Activated T-helper 17 cell treated with anti-CD3 and anti-CD28 coated beads, Interleukin-2, amount 50 U/mL, for 72 hours (primary cell): ENCODE measurements at regions not wholly inside any gene's neighbourhood (a gene's known extent, or its start where the extent isn't known, plus 50 kb on each side); places are given as distances from the start of the nearest gene placed in this dataset.
"Not testable (repeated sequence)": the region's sequence is repeated elsewhere in the genome, so short reads cannot be mapped to it uniquely, and the experiment has no call there.

Experiments
- ATAC-seq: fragments of 150-1000 bp; cut with Tn5 transposase; replicated peaks from 2 replicates; pipeline ENCODE4 v1.10.0; 2021; ENCODE audit warnings: mild to moderate bottlenecking, moderate library complexity
- H3K27ac Mint-ChIP-seq: one replicate; pipeline ENCODE4 v1.8.0; 2022; ENCODE audit warnings: mixed read lengths
- H3K27me3 Mint-ChIP-seq: one replicate; pipeline ENCODE4 v1.8.0; 2022; ENCODE audit warnings: mixed read lengths
- H3K36me3 Mint-ChIP-seq: one replicate; pipeline ENCODE4 v1.8.0; 2022; ENCODE audit warnings: low read depth, mild to moderate bottlenecking, mixed read lengths
- H3K4me1 Mint-ChIP-seq: one replicate; pipeline ENCODE4 v1.8.0; 2022; ENCODE audit warnings: mixed read lengths
- H3K4me3 Mint-ChIP-seq: one replicate; pipeline ENCODE4 v1.8.0; 2022; ENCODE audit warnings: mild to moderate bottlenecking, mixed read lengths
- H3K9me3 Mint-ChIP-seq: one replicate; pipeline ENCODE4 v1.8.0; 2022; ENCODE audit warnings: mixed read lengths

DNA sequence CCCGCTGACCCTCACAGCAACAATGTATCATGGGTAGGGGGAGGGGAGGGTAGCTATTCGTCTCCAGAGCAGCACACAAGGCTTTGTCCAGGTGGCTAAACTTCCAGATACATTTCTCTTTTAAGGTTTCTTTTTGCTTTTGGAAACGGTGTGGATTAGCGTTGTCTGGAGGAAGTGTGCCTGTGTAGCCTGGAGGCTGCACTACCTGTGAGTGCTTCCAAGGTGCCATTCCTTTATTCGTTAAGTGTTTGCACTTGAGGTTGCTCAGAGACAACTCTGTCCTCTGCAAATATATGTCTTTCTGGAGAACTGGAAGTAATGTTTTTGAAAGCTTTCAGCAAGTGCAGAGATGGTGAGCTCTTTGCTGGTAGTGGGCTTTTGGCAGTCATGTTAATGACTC is 53.1 kb downstream of the HSFY1 start:
- not testable (repeated sequence) for ATAC-seq, H3K27me3 Mint-ChIP-seq, H3K36me3 Mint-ChIP-seq, H3K4me1 Mint-ChIP-seq, H3K4me3 Mint-ChIP-seq, H3K27ac Mint-ChIP-seq, H3K9me3 Mint-ChIP-seq

DNA sequence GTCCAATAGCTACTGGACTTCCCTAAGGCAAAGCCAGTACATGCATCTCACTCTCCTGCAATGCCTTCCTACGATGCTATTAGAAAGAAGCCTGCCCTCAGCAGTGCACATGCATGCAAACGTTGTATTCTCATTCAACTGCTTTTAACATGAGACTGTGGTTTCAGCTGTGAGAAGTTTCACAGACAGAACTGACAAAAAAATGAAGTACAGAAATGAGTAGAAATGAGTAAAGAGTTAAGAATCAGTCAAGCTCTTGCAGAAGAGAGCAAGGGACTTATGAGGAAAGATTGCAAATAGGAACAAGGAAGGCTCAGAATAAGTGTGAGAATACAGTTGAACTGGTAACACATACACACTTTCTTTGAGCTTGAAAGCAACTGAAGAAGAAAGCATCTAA is 54.8 kb downstream of the HSFY1 start:
- not testable (repeated sequence) for H3K27ac Mint-ChIP-seq, H3K4me3 Mint-ChIP-seq

DNA sequence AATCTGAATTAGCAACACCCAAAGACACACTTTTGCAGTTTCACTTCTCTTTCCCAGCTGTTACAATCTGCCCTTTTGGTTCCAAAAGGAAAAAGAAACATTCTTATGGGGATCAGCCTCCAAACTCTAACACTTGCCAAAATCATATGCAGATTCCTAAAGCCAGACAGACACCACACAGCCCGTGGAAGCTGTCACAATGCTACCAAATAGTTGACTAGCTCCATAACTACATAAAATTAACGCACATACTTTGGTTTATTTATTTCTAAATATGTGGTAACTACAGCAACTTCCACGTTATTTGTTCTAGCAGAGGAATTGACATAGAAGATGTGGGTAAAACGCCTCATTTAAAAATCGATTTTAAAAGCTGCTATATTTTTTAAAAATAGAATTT is 59.7 kb downstream of the HSFY1 start:
- H3K4me1 Mint-ChIP-seq, ATAC-seq, H3K4me3 Mint-ChIP-seq, H3K27me3 Mint-ChIP-seq, H3K27ac Mint-ChIP-seq, H3K36me3 Mint-ChIP-seq, H3K9me3 Mint-ChIP-seq: not testable (repeated sequence)

More for the DNA sequence above, 54.8 kb downstream of the HSFY1 start:
- H3K36me3 Mint-ChIP-seq, H3K4me1 Mint-ChIP-seq, H3K27me3 Mint-ChIP-seq, H3K9me3 Mint-ChIP-seq: not testable (repeated sequence)
- peak; percentile 31 for ATAC-seq

DNA sequence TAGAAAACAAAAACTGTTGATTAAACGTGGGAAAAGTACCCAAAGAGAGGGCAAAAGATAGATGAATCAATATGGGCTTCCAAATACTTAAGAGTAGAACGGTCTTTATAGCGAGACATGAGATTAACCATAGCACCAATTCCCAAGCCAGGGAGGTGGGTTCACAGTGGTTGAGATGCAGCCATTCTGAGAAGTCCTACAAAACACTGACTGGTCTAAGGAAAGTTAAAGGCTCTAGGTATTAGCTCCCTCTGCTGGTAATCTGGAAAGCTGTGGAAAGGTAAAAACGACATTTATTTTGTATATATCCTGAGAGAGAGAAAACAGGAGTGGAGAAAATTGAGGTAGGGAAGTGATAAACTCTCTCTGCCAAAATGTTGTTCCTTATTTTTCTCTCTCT is 61.7 kb downstream of the HSFY1 start:
- not testable (repeated sequence) for H3K27me3 Mint-ChIP-seq, H3K4me1 Mint-ChIP-seq, H3K27ac Mint-ChIP-seq, ATAC-seq, H3K36me3 Mint-ChIP-seq, H3K4me3 Mint-ChIP-seq, H3K9me3 Mint-ChIP-seq

DNA sequence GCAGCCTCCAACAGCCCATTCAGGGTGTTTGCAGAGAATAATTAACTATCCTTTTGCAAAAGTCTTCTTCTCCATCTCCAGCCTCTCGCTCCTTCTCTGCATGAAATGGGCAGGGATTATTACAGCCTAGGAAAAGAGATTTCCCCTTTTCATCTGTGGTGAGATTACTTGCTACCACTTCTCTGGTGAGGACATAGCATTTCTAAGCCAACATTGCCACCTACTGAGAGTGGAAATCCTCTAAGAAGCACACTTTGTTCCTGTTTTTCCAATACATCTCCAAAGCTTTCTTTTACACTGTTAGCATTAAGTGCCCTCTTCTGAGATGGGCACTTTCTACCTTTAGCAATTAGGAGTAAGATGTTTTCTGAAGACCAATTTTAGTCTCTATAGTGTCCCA is 69.3 kb downstream of the HSFY1 start:
- ATAC-seq, H3K27ac Mint-ChIP-seq, H3K4me1 Mint-ChIP-seq, H3K36me3 Mint-ChIP-seq, H3K27me3 Mint-ChIP-seq, H3K9me3 Mint-ChIP-seq, H3K4me3 Mint-ChIP-seq: not testable (repeated sequence)

DNA sequence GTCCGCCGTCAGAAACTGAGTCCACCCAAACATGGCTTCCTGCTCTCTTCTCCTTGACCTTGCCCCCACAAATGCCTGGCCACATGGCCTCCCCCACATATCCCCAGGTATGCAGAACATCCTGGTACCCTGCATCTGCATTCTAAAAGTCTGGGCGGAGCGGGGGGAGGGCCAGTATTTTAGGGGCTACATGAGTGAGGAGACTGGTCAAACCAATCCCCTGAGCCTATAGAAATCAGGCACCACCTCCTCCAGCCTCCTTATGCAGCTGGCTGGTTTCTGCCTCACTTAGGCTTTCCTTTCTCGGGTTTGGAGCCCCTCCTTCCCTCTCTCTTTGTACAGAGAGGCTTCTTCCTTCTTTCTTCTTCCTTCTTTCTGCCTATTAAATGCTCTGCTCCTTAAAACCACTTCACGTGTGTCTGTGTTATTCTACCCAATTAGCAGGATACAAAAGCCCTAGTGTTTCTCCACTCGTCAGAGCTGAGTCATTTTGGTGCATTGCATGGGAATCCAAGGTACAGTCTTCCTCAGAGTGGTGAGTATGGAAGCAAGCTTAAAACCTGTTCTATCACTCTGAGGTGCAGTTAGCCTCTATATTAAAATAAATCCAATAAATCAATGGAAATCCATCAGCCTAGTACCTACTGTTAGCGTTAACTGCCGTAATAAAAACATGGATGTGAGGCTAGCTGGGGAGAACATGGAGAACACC is 83.4 kb downstream of the HSFY1 start:
- not testable (repeated sequence) for ATAC-seq, H3K4me1 Mint-ChIP-seq, H3K27ac Mint-ChIP-seq, H3K4me3 Mint-ChIP-seq, H3K27me3 Mint-ChIP-seq, H3K36me3 Mint-ChIP-seq, H3K9me3 Mint-ChIP-seq

DNA sequence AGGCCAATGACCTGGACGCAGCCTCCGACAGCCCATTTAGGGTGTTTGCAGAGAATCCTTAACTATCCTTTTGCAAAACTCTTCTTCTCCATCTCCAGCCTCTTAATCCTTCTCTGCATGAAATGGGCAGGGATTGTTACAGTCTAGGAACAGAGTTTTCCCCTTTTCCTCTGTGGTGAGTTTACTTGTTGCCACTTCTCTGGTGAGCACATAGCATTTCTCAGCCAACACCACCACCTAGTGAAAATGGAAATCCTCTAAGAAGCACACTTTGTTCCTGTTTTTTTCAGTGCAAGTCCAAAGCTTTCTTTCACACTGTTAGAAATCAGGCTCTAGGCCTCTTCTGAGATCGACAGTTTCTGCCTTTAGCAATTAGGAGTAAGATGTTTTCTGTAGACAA is 84.1 kb downstream of the HSFY1 start:
- H3K27me3 Mint-ChIP-seq, H3K9me3 Mint-ChIP-seq, ATAC-seq, H3K27ac Mint-ChIP-seq, H3K4me1 Mint-ChIP-seq, H3K36me3 Mint-ChIP-seq, H3K4me3 Mint-ChIP-seq: not testable (repeated sequence)

DNA sequence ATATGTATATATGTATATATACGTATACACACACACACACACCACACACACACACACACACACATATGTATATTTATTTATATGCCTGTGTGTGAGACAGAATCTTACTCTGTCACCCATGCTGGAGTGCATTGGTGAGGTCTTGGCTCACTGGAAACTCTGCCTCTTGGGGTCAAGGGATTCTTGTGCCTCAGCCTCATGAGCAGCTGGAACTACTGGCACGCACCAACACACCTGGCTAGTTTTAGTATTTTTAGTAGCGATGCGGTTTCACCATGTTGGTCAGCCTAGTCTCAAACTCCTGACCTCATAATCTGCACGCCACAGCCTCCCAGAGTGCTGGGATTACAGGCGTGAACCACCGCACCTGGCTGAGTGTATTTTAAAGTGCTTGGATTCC is 85.1 kb downstream of the HSFY1 start:
- not testable (repeated sequence) for H3K36me3 Mint-ChIP-seq, H3K27me3 Mint-ChIP-seq, ATAC-seq, H3K4me3 Mint-ChIP-seq, H3K9me3 Mint-ChIP-seq, H3K27ac Mint-ChIP-seq, H3K4me1 Mint-ChIP-seq

DNA sequence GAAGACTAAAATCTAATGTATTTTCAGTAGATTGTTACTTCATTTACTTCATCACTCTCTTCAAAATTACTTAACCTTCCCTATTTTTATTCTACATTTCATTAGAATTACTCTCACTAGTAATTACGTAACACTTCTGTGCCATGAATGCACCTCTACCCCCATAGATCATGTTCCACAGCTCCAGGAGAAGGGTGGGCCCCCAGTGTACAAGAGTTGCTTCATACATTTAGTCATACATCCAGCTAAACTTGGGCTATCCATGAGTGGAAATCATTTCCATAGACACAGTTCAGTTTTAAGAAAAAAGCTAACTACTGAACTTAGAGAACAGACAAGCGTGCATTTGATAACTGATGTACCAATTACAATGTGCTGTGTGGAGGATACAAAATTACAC is 104.2 kb downstream of the HSFY1 start:
- Mint-ChIP-seq H3K4me3 (no peak overlapping the region), H3K36me3 (no peaks in the 10 kb centered on the region), H3K9me3 (no peaks in the 10 kb centered on the region), H3K27ac (no peak overlapping the region), H3K27me3 (no peaks in the 10 kb centered on the region), H3K4me1 (no peaks in the 10 kb centered on the region)
- ATAC-seq, result no peak

DNA sequence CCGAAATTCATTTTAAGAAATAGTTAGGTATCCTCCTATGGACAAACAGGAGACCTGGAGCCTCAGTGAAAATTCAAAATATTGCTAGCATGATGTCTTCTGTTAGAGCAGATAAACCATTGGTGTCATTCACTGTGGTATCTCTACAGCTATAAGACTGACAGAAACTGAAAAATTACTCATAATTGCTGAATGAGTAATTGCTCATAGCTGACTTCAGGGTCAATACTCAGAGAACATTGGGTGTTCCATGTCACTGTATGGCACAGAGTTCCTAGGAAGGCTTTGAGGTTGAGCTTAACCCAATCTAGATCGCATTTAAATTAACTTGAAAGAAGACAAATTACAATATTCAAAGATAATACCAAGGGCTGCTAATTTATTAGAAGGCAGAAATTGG is 109.0 kb downstream of the HSFY2 start:
- H3K9me3 Mint-ChIP-seq, result no peaks in the 10 kb centered on the region
- ATAC-seq, result peak; percentile 82
- H3K27me3 Mint-ChIP-seq, result peaks cover 3% of the 10 kb centered on the region
- H3K27ac Mint-ChIP-seq, result no peak overlapping the region
- H3K4me3 Mint-ChIP-seq, result no peak overlapping the region
- H3K36me3 Mint-ChIP-seq, result no peaks in the 10 kb centered on the region
- H3K4me1 Mint-ChIP-seq, result no peaks in the 10 kb centered on the region

DNA sequence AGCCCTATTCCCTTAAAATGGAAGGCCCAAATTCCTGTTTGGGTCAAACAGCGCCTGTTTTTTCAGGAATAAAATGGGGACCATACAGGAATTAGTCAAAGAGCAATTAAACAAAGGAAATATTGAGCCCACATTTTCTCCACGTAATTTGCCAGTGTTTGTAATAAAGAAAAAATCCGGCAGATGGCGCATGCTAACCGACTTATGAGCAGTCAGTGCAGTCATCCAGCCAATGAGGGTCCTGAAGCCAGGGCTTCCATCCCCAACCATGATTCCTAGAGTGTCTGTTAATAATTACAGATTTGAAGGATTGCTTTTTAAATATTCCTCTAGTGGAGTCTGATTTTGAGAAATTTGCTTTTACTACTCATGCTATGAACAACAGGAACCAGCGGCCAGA is 103.7 kb downstream of the HSFY2 start:
- no peaks in the 10 kb centered on the region for H3K4me1 Mint-ChIP-seq
- H3K9me3 Mint-ChIP-seq, result no peaks in the 10 kb centered on the region
- no peak for ATAC-seq
- no peaks in the 10 kb centered on the region for H3K36me3 Mint-ChIP-seq
- no peak overlapping the region for H3K27ac Mint-ChIP-seq
- no peak overlapping the region for H3K4me3 Mint-ChIP-seq
- no peaks in the 10 kb centered on the region for H3K27me3 Mint-ChIP-seq

DNA sequence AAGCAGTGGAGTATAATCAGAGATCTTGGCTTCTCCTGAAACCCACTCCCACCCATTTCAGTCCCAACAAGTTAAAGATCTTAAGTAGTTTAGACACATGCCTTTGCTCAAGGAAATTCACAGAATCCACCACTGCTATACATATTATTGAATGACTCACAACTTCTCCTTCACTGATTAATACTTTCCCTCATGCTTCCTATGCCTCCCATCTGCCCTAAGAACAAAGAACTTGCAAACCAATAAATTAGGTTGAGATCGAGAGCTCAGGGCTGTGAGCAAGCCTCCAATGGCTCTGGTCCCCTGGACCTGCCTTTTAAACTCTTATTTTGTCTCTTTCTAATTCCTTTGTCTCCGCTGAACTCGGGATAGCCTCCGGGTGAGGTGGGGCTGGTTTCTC is 101.6 kb downstream of the HSFY2 start:
- no peak for ATAC-seq
- no peak overlapping the region for H3K27ac Mint-ChIP-seq
- H3K27me3 Mint-ChIP-seq, result no peaks in the 10 kb centered on the region
- H3K9me3 Mint-ChIP-seq, result no peaks in the 10 kb centered on the region
- no peaks in the 10 kb centered on the region for H3K36me3 Mint-ChIP-seq
- no peak overlapping the region for H3K4me3 Mint-ChIP-seq
- no peaks in the 10 kb centered on the region for H3K4me1 Mint-ChIP-seq

DNA sequence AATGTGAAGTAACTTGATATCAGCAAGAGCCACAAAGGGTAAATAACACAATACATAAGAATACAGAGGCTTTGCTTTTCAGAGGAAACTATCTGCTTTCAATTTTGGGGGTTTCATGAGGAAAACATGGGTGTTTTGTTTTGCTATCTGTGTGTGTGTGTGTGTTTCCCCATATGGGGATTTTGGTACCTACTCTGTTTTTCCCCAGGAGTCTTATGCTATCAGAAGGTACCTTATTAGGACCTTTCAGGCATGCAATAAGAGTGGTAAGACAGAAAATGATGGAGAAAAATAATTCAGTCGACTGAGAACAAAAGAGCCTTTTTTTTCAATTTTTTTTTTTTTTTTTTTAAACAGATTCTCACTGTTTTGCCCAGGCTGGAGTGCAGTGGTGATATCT is 87.5 kb downstream of the HSFY2 start:
- not testable (repeated sequence) for ATAC-seq, H3K27me3 Mint-ChIP-seq, H3K4me1 Mint-ChIP-seq, H3K4me3 Mint-ChIP-seq, H3K36me3 Mint-ChIP-seq, H3K27ac Mint-ChIP-seq, H3K9me3 Mint-ChIP-seq

DNA sequence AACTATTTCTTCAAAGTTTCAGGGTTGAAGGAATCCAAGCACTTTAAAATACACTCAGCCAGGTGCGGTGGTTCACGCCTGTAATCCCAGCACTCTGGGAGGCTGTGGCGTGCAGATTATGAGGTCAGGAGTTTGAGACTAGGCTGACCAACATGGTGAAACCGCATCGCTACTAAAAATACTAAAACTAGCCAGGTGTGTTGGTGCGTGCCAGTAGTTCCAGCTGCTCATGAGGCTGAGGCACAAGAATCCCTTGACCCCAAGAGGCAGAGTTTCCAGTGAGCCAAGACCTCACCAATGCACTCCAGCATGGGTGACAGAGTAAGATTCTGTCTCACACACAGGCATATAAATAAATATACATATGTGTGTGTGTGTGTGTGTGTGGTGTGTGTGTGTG is 85.2 kb downstream of the HSFY2 start:
- ATAC-seq, H3K4me1 Mint-ChIP-seq, H3K4me3 Mint-ChIP-seq, H3K27me3 Mint-ChIP-seq, H3K27ac Mint-ChIP-seq, H3K9me3 Mint-ChIP-seq, H3K36me3 Mint-ChIP-seq: not testable (repeated sequence)

DNA sequence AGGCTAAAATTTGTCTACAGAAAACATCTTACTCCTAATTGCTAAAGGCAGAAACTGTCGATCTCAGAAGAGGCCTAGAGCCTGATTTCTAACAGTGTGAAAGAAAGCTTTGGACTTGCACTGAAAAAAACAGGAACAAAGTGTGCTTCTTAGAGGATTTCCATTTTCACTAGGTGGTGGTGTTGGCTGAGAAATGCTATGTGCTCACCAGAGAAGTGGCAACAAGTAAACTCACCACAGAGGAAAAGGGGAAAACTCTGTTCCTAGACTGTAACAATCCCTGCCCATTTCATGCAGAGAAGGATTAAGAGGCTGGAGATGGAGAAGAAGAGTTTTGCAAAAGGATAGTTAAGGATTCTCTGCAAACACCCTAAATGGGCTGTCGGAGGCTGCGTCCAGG is 84.1 kb downstream of the HSFY2 start:
- not testable (repeated sequence) for ATAC-seq, H3K4me1 Mint-ChIP-seq, H3K27me3 Mint-ChIP-seq, H3K36me3 Mint-ChIP-seq, H3K9me3 Mint-ChIP-seq, H3K27ac Mint-ChIP-seq, H3K4me3 Mint-ChIP-seq

DNA sequence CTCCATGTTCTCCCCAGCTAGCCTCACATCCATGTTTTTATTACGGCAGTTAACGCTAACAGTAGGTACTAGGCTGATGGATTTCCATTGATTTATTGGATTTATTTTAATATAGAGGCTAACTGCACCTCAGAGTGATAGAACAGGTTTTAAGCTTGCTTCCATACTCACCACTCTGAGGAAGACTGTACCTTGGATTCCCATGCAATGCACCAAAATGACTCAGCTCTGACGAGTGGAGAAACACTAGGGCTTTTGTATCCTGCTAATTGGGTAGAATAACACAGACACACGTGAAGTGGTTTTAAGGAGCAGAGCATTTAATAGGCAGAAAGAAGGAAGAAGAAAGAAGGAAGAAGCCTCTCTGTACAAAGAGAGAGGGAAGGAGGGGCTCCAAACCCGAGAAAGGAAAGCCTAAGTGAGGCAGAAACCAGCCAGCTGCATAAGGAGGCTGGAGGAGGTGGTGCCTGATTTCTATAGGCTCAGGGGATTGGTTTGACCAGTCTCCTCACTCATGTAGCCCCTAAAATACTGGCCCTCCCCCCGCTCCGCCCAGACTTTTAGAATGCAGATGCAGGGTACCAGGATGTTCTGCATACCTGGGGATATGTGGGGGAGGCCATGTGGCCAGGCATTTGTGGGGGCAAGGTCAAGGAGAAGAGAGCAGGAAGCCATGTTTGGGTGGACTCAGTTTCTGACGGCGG is 83.5 kb downstream of the HSFY2 start:
- not testable (repeated sequence) for H3K4me1 Mint-ChIP-seq, H3K4me3 Mint-ChIP-seq, H3K36me3 Mint-ChIP-seq, H3K27ac Mint-ChIP-seq, H3K9me3 Mint-ChIP-seq, ATAC-seq, H3K27me3 Mint-ChIP-seq
